Endodermal cell (in vitro differentiated cells): ENCODE measurements at regions not wholly inside any gene's neighbourhood (a gene's known extent, or its start where the extent isn't known, plus 50 kb on each side); places are given as distances from the start of the nearest gene placed in this dataset.

Source experiments
- DNase-seq: peaks from one replicate; pipeline ENCODE4 v3.0.0-alpha.2; 2017
- H3K27ac ChIP-seq: 2 replicates; pipeline ENCODE4 v1.5.1; 2013; ENCODE audit warnings: mild to moderate bottlenecking, low read depth, low read length, moderate library complexity
- H3K27me3 ChIP-seq: 2 replicates; pipeline ENCODE4 v1.6.1; 2013; ENCODE audit warnings: mild to moderate bottlenecking, low read length, moderate library complexity; ENCODE audit not compliant: insufficient read depth, control insufficient read depth, poor library complexity, severe bottlenecking
- H3K36me3 ChIP-seq: 2 replicates; pipeline ENCODE4 v1.7.0; 2013; ENCODE audit warnings: mild to moderate bottlenecking, low read length, moderate library complexity; ENCODE audit not compliant: control insufficient read depth, insufficient read depth
- H3K4me1 ChIP-seq: one replicate; pipeline ENCODE4 v1.7.0; 2013; ENCODE audit warnings: low read length; ENCODE audit not compliant: control insufficient read depth, insufficient read depth
- H3K4me3 ChIP-seq: 2 replicates; pipeline ENCODE4 v1.5.1; 2013; ENCODE audit warnings: mild to moderate bottlenecking, low read length, moderate library complexity
- H3K9ac ChIP-seq: 2 replicates; pipeline ENCODE4 v1.6.1; 2013; ENCODE audit warnings: mild to moderate bottlenecking, low read length, moderate library complexity; ENCODE audit not compliant: poor library complexity, severe bottlenecking; ENCODE audit errors: extremely low read depth
- H3K9me3 ChIP-seq: 2 replicates; pipeline ENCODE4 v1.6.1; 2013; ENCODE audit warnings: mild to moderate bottlenecking, low read length, moderate library complexity; ENCODE audit not compliant: control insufficient read depth
- H3K27ac Mint-ChIP-seq: 2 replicates; pipeline ENCODE4 v1.8.0; 2020; ENCODE audit warnings: mixed read lengths
- H3K27me3 Mint-ChIP-seq: 2 replicates; pipeline ENCODE4 v1.8.0; 2021; ENCODE audit warnings: mild to moderate bottlenecking, mixed read lengths; ENCODE audit not compliant: insufficient read depth
- H3K36me3 Mint-ChIP-seq: 2 replicates; pipeline ENCODE4 v1.8.0; 2020; ENCODE audit warnings: low read depth, mixed read lengths
- H3K4me1 Mint-ChIP-seq: 2 replicates; pipeline ENCODE4 v1.8.0; 2020; ENCODE audit warnings: mixed read lengths
- H3K4me3 Mint-ChIP-seq: 2 replicates; pipeline ENCODE4 v1.8.0; 2020; ENCODE audit warnings: mild to moderate bottlenecking, moderate library complexity, mixed read lengths
- H3K9me3 Mint-ChIP-seq: 2 replicates; pipeline ENCODE4 v1.8.0; 2020; ENCODE audit warnings: mild to moderate bottlenecking, mixed read lengths
- CTCF ChIP-seq: fragments of 200-600 bp; sonication (generic); conservative IDR thresholded peaks from 2 replicates; pipeline ENCODE4 v1.5.0; 2021; ENCODE audit warnings: antibody characterized with exemption, mild to moderate bottlenecking
- WGBS, 2 experiments: methylation state at CpG; one replicate each; pipeline versions ENCODE4 v1.1.5 to v1.1.7; 2013; ENCODE audit warnings: missing lambda C conversion rate in 2 of 2, mixed read lengths in 1 of 2; ENCODE audit not compliant: insufficient coverage in 1 of 2, insufficient read length in 1 of 2; 5-methylcytosine and 5-hydroxymethylcytosine counted together

GRCh38 chr2:240304746-240305161 is 130.7 kb upstream of the GPC1 start:
- Mint-ChIP-seq H3K27me3 (peaks cover 4% of the 10 kb centered on the region), H3K4me1 (no peaks in the 10 kb centered on the region), H3K27ac (no peak overlapping the region), H3K36me3 (no peaks in the 10 kb centered on the region), H3K9me3 (no peaks in the 10 kb centered on the region), H3K4me3 (no peak overlapping the region)
- no peak for TF ChIP-seq CTCF
- Histone ChIP-seq H3K9me3 (no peaks in the 10 kb centered on the region), H3K27ac (no peak overlapping the region), H3K36me3 (no peaks in the 10 kb centered on the region), H3K4me3 (no peak overlapping the region), H3K9ac (no peak overlapping the region), H3K4me1 (no peaks in the 10 kb centered on the region), H3K27me3 (no peaks in the 10 kb centered on the region)
- WGBS, 2 experiments: 90 to 93% methylated on average over 8 to 12 of the region's 12 CpGs
- DNase-seq: no peak

- no peaks in the 10 kb centered on the region for H3K36me3 ChIP-seq
- no peak overlapping the region for H3K27ac Mint-ChIP-seq
These were observed 130.0 kb upstream of the GPC1 start for GRCh38 chr2:240305369-240305962.

GRCh38 chr2:240306185-240306584 is 129.3 kb upstream of the GPC1 start:
- Histone ChIP-seq H3K9ac (no peak overlapping the region), H3K27ac (no peak overlapping the region), H3K36me3 (no peaks in the 10 kb centered on the region), H3K9me3 (no peaks in the 10 kb centered on the region), H3K27me3 (no peaks in the 10 kb centered on the region), H3K4me3 (no peak overlapping the region), H3K4me1 (no peaks in the 10 kb centered on the region)
- Mint-ChIP-seq H3K36me3 (no peaks in the 10 kb centered on the region), H3K4me3 (no peak overlapping the region), H3K27me3 (peaks cover 4% of the 10 kb centered on the region), H3K9me3 (no peaks in the 10 kb centered on the region), H3K4me1 (no peaks in the 10 kb centered on the region), H3K27ac (no peak overlapping the region)
- no peak for DNase-seq
- WGBS, 2 experiments: 94 to 100% methylated on average over 7 to 9 of the region's 9 CpGs
- no peak for TF ChIP-seq CTCF

More at GRCh38 chr2:240305369-240305962, 130.0 kb upstream of the GPC1 start:
- H3K4me3 Mint-ChIP-seq: no peak overlapping the region
- no peak for DNase-seq
- H3K9ac ChIP-seq: no peak overlapping the region
- peaks cover 4% of the 10 kb centered on the region for H3K27me3 Mint-ChIP-seq
- H3K36me3 Mint-ChIP-seq: no peaks in the 10 kb centered on the region
- H3K9me3 ChIP-seq: no peaks in the 10 kb centered on the region
- H3K4me1 Mint-ChIP-seq: no peaks in the 10 kb centered on the region
- H3K27me3 ChIP-seq: no peaks in the 10 kb centered on the region
- H3K4me1 ChIP-seq: no peaks in the 10 kb centered on the region
- no peaks in the 10 kb centered on the region for H3K9me3 Mint-ChIP-seq
- H3K27ac ChIP-seq: no peak overlapping the region
- TF ChIP-seq CTCF: no peak
- WGBS, 2 experiments: 76 to 84% methylated on average over 8 to 20 of the region's 20 CpGs
- no peak overlapping the region for H3K4me3 ChIP-seq
